ENCODE measurements at regions not wholly inside any gene's neighbourhood (a gene's known extent, or its start where the extent isn't known, plus 50 kb on each side); places are given as distances from the start of the nearest gene placed in this dataset.

GRCh38 chr2:9771481-9772017 lies 71.7 kb upstream of the TAF1B start:
- H3K27me3 ChIP-seq (ENCODE audit: low read depth) = no peaks in the 10 kb centered on the region
- no peak for TF ChIP-seq CTCF (IDR thresholded peaks at IDR 0.05)
- H3K4me3 ChIP-seq = no peak overlapping the region
- no peaks in the 10 kb centered on the region for H3K36me3 ChIP-seq
- H3K27ac ChIP-seq = peak overlapping the region; percentile 57
- ATAC-seq (peak; percentile 3 to 11), DNase-seq (no peak)
- intact Hi-C loops (cut with DNase I) = no loop called here
- H3K4me1 ChIP-seq = peaks cover 29% of the 10 kb centered on the region
- no peaks in the 10 kb centered on the region for H3K9me3 ChIP-seq

GRCh38 chr2:9772035-9772998 lies 71.0 kb upstream of the TAF1B start:
- no peaks in the 10 kb centered on the region for H3K27me3 ChIP-seq (ENCODE audit: low read depth)
- H3K4me3 ChIP-seq = no peak overlapping the region
- intact Hi-C loops (cut with DNase I) = no loop called here
- DNase-seq = no peak
- H3K9me3 ChIP-seq = no peaks in the 10 kb centered on the region
- peak overlapping the region; percentile 36 for H3K27ac ChIP-seq
- ATAC-seq = no peak
- TF ChIP-seq CTCF (IDR thresholded peaks at IDR 0.05) = no peak
- peaks cover 29% of the 10 kb centered on the region for H3K4me1 ChIP-seq
- H3K36me3 ChIP-seq = no peaks in the 10 kb centered on the region

- H3K36me3 ChIP-seq = no peaks in the 10 kb centered on the region
- intact Hi-C loops (cut with DNase I) = no loop called here
- H3K27ac ChIP-seq = peak overlapping the region; percentile 36
- H3K4me1 ChIP-seq = peaks cover 29% of the 10 kb centered on the region
- no peak overlapping the region for H3K4me3 ChIP-seq
- no peak for TF ChIP-seq CTCF (IDR thresholded peaks at IDR 0.05)
- H3K9me3 ChIP-seq = no peaks in the 10 kb centered on the region
- no peak for ATAC-seq
- DNase-seq = peak; percentile 37
- H3K27me3 ChIP-seq (ENCODE audit: low read depth) = no peaks in the 10 kb centered on the region
Observed at GRCh38 chr2:9772999-9773902, 70.0 kb upstream of the TAF1B start.

- no peak for ATAC-seq
- H3K27me3 ChIP-seq (ENCODE audit: low read depth) = no peaks in the 10 kb centered on the region
- no peaks in the 10 kb centered on the region for H3K36me3 ChIP-seq
- H3K9me3 ChIP-seq = no peaks in the 10 kb centered on the region
- TF ChIP-seq CTCF (IDR thresholded peaks at IDR 0.05) = no peak
- peaks cover 29% of the 10 kb centered on the region for H3K4me1 ChIP-seq
- H3K4me3 ChIP-seq = no peak overlapping the region
- peak overlapping the region; percentile 18 for H3K27ac ChIP-seq
- intact Hi-C loops (cut with DNase I) = no loop called here
- DNase-seq = no peak
Observed at GRCh38 chr2:9773903-9774239, 69.4 kb upstream of the TAF1B start.

GRCh38 chr2:9774266-9774665 lies 69.0 kb upstream of the TAF1B start:
- DNase-seq = peak; percentile 41
- ATAC-seq = no peak
- H3K27ac ChIP-seq = peak overlapping the region; percentile 18

More at GRCh38 chr2:9774266-9774665, 69.0 kb upstream of the TAF1B start:
- TF ChIP-seq CTCF (IDR thresholded peaks at IDR 0.05) = no peak
- H3K4me3 ChIP-seq = no peak overlapping the region
- no peaks in the 10 kb centered on the region for H3K9me3 ChIP-seq
- H3K27me3 ChIP-seq (ENCODE audit: low read depth) = no peaks in the 10 kb centered on the region
- H3K36me3 ChIP-seq = no peaks in the 10 kb centered on the region
- H3K4me1 ChIP-seq = peaks cover 29% of the 10 kb centered on the region
- intact Hi-C loops (cut with DNase I) = no loop called here
